ENCODE measurements at regions not wholly inside any gene's neighbourhood (a gene's known extent, or its start where the extent isn't known, plus 50 kb on each side); places are given as distances from the start of the nearest gene placed in this dataset.
A peak's percentile ranks its signal among the peaks of the same experiment; 100 is the strongest.

DNA sequence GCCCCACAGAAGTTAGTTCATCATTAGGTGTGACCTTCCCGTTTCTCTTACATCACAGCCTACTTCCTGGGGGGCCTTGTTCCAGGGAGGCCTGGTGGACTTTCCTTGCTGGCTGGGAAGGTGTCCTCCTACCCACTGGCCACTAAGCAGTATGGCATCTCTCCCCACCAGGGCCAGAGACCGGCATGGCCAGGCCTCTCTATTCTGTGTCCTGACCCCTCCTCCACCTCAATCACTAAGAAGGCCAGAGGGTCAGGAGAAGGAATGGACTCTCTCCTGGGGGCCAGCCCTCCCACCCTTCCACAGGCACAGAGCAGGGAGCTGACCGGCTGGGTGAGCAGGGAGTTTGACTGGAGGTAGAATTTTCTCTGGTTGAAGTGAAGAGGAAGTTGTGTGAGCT lies 81.9 kb downstream of the PJA1 start:
- no peaks in the 10 kb centered on the region for H3K9me3 Mint-ChIP-seq
- H3K4me1 Mint-ChIP-seq: peaks cover 35% of the 10 kb centered on the region
- no peaks in the 10 kb centered on the region for H3K27me3 Mint-ChIP-seq (ENCODE audit: low read depth)
- no peaks in the 10 kb centered on the region for H3K36me3 Mint-ChIP-seq
- DNase-seq (ENCODE audit: low spot score in 2 of 2, unreplicated experiment in 2 of 2): no peak
- TF ChIP-seq, protein P1, sequence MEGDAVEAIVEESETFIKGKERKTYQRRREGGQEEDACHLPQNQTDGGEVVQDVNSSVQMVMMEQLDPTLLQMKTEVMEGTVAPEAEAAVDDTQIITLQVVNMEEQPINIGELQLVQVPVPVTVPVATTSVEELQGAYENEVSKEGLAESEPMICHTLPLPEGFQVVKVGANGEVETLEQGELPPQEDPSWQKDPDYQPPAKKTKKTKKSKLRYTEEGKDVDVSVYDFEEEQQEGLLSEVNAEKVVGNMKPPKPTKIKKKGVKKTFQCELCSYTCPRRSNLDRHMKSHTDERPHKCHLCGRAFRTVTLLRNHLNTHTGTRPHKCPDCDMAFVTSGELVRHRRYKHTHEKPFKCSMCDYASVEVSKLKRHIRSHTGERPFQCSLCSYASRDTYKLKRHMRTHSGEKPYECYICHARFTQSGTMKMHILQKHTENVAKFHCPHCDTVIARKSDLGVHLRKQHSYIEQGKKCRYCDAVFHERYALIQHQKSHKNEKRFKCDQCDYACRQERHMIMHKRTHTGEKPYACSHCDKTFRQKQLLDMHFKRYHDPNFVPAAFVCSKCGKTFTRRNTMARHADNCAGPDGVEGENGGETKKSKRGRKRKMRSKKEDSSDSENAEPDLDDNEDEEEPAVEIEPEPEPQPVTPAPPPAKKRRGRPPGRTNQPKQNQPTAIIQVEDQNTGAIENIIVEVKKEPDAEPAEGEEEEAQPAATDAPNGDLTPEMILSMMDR (IDR thresholded peaks at IDR 0.05; ENCODE audit: unreplicated experiment): no peak
- peak overlapping the region; percentile 86 for H3K27ac Mint-ChIP-seq
- H3K4me3 Mint-ChIP-seq: no peak overlapping the region

DNA sequence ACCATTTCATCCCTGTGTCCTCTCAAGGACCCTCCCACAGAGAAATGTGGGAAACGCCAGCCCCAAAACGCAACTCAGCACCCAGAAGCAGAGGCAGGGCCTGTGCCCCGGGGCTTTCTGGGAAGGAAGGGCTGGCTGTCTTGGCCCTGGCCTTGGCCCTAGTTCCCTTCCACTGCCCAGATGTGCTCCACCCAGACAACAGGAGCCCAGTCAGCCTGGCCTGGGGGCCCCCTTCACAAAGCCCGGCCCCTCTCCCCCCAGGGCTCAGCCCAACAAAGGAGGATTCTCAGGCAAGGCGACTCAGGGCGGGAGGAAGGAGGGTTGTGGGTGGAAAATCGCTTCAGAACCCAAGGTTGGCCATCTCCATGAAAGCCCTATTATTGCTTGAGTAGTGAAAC lies 82.5 kb downstream of the PJA1 start:
- TF ChIP-seq, protein P1 (IDR thresholded peaks at IDR 0.05; ENCODE audit: unreplicated experiment): no peak
- Mint-ChIP-seq H3K9me3 (no peaks in the 10 kb centered on the region), H3K36me3 (no peaks in the 10 kb centered on the region), H3K4me3 (no peak overlapping the region), H3K4me1 (peaks cover 35% of the 10 kb centered on the region), H3K27me3 (ENCODE audit: low read depth) (no peaks in the 10 kb centered on the region), H3K27ac (no peak overlapping the region)
- no peak for DNase-seq (ENCODE audit: low spot score in 2 of 2, unreplicated experiment in 2 of 2)

DNA sequence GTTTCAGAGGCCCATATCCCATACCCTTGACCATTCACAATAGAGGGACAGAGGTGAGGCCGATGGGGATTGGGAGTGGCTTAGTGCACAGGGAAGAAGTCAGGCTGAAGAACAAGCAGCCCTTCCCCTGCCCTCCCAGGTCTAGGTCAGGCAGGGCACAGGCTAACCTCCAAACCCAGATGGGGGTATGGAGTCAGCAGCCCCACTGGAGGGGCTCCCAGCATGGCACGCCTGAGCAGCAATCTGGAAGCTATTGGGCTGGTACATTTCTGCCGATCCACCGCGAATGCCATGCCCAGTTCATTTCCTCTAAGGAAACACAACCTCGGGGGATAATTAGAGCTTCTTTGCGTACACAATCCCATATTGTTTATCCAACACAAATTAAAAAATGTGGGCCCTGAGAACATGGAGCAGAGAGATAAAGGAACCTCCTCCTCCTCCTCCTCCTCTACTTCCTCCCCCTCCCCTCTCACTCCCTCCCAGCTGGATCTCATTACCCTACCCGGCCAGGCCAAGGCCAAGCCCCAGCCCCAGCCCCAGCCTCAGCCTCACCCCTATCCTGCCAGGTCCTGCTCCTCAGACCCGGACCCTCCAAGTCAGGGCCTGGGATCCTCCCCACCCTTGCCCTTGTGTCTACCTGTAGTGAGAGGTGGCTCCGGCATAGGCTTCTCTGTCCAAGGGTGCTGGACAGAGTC lies 83.0 kb downstream of the PJA1 start:
- H3K27me3 Mint-ChIP-seq (ENCODE audit: low read depth): no peaks in the 10 kb centered on the region
- TF ChIP-seq, protein P1 (IDR thresholded peaks at IDR 0.05; ENCODE audit: unreplicated experiment): no peak
- peaks cover 35% of the 10 kb centered on the region for H3K4me1 Mint-ChIP-seq
- H3K4me3 Mint-ChIP-seq: no peak overlapping the region
- H3K9me3 Mint-ChIP-seq: no peaks in the 10 kb centered on the region
- H3K36me3 Mint-ChIP-seq: no peaks in the 10 kb centered on the region
- no peak for DNase-seq (ENCODE audit: low spot score in 2 of 2, unreplicated experiment in 2 of 2)
- H3K27ac Mint-ChIP-seq: no peak overlapping the region

DNA sequence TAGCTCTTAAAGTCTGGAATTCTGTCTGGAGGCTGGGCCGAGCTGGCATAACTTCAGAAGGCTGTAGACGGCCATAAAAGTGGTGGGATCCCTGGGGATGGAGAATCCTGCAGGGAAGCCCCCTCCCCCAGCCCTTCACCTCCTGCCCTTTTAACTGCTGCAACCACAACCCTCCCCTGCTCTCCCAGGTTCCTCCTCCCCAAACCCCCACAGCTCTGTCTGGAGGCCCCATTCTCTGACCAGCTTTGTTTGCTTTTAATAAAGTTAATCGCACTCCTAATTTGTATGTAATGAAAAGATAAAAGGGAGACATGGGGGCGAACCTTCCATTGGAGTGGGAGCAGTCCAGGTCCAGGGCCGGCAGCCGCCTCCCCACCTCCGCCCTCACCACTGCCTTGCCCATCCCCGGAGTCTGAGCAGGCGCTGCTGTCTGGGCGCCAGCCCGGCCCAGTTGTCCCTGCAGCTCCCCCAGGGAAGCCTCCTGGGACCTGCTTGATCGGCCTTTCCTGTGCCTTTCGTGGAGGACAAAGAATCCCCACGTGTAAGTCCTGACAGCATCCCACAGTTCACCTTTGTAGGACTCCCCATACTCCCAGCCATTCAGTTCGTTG lies 84.3 kb downstream of the PJA1 start:
- Mint-ChIP-seq H3K27me3 (ENCODE audit: low read depth) (no peaks in the 10 kb centered on the region), H3K4me3 (no peak overlapping the region), H3K4me1 (peaks cover 34% of the 10 kb centered on the region), H3K27ac (no peak overlapping the region), H3K36me3 (no peaks in the 10 kb centered on the region), H3K9me3 (peaks cover 3% of the 10 kb centered on the region)
- no peak for DNase-seq (ENCODE audit: low spot score in 2 of 2, unreplicated experiment in 2 of 2)
- TF ChIP-seq, protein P1 (IDR thresholded peaks at IDR 0.05; ENCODE audit: unreplicated experiment): no peak

DNA sequence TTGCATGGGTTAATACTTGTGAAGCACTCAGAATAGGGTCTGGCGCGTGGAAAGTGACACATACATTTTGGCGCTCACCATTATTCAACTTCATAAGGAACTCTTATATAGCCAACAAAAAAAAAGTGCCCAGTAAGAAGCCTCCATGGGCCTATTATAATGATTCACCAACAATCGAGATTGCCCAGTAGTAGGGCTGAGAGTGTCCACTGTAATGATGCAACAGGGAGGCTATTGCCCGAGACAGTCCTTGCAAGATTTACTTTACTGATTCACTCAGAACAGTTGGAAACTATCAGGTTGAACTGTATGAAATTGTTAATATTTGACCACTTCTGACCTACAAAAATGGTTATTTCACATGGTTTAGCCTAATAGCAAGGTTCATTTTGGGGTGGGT lies 86.0 kb downstream of the PJA1 start:
- H3K4me3 Mint-ChIP-seq: no peak overlapping the region
- TF ChIP-seq, protein P1 (IDR thresholded peaks at IDR 0.05; ENCODE audit: unreplicated experiment): no peak
- H3K27me3 Mint-ChIP-seq (ENCODE audit: low read depth): no peaks in the 10 kb centered on the region
- no peak overlapping the region for H3K27ac Mint-ChIP-seq
- peaks cover 23% of the 10 kb centered on the region for H3K4me1 Mint-ChIP-seq
- H3K9me3 Mint-ChIP-seq: peaks cover 3% of the 10 kb centered on the region
- H3K36me3 Mint-ChIP-seq: no peaks in the 10 kb centered on the region
- no peak for DNase-seq (ENCODE audit: low spot score in 2 of 2, unreplicated experiment in 2 of 2)

All from mesothelial cell of epicardium (in vitro differentiated cells).